HCT116 (cell line): ENCODE measurements at regions not wholly inside any gene's neighbourhood (a gene's known extent, or its start where the extent isn't known, plus 50 kb on each side); places are given as distances from the start of the nearest gene placed in this dataset.

Experiments used
- CEBPB ChIP-seq: IDR thresholded peaks from 2 replicates; pipeline ENCODE4 v1.6.1; 2012; ENCODE audit warnings: low read depth
- ELF1 ChIP-seq: IDR thresholded peaks from 2 replicates; pipeline ENCODE4 v1.6.1; 2012; ENCODE audit warnings: low read depth, borderline replicate concordance
- POLR2A ChIP-seq: IDR thresholded peaks from 2 replicates; pipeline ENCODE4 v1.7.0; 2011; ENCODE audit warnings: borderline replicate concordance; ENCODE audit not compliant: insufficient read depth, insufficient read length; ENCODE audit errors: extremely low read depth
- TF ChIP-seq, protein P1 (sequence below), 3 experiments: fragments of 200-600 bp in 1 of 3; sonication (generic) in 1 of 3; IDR thresholded peaks in 2 of 3; conservative IDR thresholded peaks in 1 of 3; 2 replicates each; pipeline ENCODE4 v1.5.1; 2012 to 2017; ENCODE audit warnings: low read depth in 2 of 3, low read length in 2 of 3, antibody characterized with exemption in 1 of 3, borderline replicate concordance in 1 of 3, control low read depth in 1 of 3, mild to moderate bottlenecking in 1 of 3, mixed read lengths in 1 of 3, mixed run types in 1 of 3, moderate library complexity in 1 of 3; ENCODE audit not compliant: insufficient read depth in 1 of 3

DNA sequence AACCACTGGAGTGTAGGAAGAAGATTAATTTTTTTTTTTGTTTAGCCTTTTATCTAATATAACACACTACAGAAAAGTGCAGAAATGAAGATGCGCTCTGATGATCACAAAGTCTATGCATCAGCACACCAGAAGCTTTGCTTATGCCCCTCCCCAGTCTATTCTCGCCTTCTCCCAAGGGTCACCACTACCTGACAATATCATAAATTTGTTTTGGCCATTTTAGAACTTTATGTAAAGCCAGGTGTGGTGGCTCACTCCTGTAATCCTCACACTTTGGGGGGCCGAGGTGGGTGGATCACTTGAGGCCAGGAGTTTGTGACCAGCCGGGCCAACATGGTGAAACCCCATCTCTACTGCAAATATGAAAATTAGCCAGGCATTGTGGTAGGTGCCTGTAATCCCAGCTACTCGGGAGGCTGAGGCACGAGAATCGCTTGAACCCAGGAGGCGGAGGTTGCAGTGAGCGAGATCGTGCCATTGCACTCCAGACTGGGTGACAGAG lies 231.3 kb downstream of the FOXD2 start:
- TF ChIP-seq, protein P1, sequence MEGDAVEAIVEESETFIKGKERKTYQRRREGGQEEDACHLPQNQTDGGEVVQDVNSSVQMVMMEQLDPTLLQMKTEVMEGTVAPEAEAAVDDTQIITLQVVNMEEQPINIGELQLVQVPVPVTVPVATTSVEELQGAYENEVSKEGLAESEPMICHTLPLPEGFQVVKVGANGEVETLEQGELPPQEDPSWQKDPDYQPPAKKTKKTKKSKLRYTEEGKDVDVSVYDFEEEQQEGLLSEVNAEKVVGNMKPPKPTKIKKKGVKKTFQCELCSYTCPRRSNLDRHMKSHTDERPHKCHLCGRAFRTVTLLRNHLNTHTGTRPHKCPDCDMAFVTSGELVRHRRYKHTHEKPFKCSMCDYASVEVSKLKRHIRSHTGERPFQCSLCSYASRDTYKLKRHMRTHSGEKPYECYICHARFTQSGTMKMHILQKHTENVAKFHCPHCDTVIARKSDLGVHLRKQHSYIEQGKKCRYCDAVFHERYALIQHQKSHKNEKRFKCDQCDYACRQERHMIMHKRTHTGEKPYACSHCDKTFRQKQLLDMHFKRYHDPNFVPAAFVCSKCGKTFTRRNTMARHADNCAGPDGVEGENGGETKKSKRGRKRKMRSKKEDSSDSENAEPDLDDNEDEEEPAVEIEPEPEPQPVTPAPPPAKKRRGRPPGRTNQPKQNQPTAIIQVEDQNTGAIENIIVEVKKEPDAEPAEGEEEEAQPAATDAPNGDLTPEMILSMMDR (IDR thresholded peaks at IDR 0.05 in 2 of 3, conservative IDR thresholded peaks at IDR 0.05 in 1 of 3; ENCODE audit: borderline replicate concordance in 1 of 3, insufficient read depth in 1 of 3, low read depth in 2 of 3, low read length in 2 of 3), result no peak
- TF ChIP-seq POLR2A (no peak), ELF1 (no peak), CEBPB (no peak)
